GM21723 (cell line): ENCODE measurements at regions not wholly inside any gene's neighbourhood (a gene's known extent, or its start where the extent isn't known, plus 50 kb on each side); places are given as distances from the start of the nearest gene placed in this dataset.

Source experiments
- ATAC-seq: cut with Tn5 transposase; IDR thresholded peaks from one replicate; pipeline ENCODE4 v1.9.1; 2021; ENCODE audit warnings: mild to moderate bottlenecking, moderate library complexity; ENCODE audit not compliant: unreplicated experiment

DNA sequence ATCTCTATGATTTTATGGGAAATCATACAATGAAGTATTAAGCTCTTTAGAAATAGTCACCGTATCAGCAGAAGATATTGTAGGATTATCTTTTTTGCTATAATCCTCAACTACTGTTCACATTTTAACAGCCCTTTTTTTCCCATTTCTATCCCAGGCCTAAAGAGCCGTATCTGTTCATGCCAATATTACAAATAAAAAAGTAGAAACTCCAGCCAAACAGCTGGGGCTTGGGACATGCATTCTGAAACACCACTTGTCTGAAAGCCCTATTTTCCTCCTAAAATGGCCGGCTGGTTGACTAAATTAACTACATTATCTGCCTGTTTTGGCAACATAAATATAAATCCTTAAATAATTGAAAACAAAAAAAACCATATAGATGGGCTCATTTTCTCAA, 477.8 kb downstream of the CDH2 start:
- no peak for ATAC-seq

DNA sequence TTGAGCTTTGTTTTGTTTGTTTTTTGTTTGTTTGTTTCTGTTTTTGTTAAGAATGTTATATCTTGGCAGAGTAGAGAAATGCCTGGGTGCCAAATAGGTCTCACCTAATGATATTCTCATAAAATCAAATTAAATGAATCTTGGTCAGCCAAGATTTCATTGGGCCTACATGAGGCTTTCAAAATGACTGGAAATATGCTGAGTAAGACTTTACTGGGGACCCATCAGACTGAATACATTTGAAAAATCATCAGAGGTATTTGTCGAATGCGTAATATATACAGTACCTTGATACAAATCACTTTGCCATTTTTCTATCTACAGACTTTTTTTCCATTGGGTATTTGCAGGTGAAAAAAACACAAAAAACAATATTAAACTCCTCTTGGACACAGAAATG, 480.8 kb downstream of the CDH2 start:
- ATAC-seq, result no peak

DNA sequence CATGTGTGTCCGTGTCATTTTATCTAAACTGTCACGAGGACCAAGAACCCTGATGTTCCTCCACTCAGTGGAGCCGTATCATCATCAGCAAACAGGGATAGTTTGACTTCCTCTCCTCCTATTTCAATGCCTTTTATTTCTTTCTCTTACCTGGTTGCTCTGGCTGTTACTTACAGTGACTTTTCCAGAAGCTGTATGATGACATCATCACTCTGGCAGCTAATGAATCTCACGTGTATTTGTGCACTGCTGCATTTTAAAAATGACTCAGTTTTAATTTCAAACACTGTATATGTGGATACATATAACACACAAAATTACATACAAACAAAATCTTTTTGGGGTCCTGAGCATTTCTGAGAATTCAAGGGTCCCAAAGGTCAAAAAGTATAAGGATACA, 481.4 kb downstream of the CDH2 start:
- no peak for ATAC-seq

DNA sequence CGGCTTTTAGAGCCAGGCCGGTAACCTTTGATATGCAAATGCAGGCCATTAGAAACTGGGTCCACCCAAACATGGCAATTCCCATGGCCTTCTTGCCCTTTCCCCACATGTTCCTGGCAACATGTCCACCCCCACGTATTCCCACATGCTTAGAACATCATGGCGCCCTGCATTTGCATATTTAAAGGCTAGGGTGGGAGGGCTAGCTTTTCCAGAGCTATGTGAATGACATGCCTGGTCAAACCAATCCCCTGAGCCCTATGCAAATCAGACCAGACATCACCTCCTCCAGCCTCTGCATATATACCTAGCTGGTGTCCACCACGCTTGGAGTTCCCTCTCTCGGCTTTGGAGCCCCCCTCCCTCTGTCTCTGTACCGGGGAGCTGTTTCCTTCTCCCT, 481.9 kb downstream of the CDH2 start:
- no peak for ATAC-seq

DNA sequence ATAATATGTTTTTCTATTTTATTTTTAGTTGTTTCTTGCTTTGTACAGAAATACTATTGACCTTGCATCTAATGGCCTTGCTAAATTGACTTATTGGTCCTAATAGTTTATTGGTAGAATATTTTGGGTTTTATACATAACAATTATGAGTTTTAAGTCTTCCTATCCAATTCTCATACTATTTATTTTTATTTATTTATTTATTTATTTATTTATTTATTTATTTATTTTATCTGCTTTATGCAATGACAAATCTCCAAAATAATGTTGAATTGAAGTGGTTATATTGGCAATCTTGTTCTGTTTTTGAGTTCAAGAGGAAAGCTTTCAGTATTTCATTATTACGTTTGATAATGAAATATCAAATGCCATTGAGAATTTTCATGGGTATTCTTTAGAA, 488.3 kb downstream of the CDH2 start:
- ATAC-seq, result no peak

DNA sequence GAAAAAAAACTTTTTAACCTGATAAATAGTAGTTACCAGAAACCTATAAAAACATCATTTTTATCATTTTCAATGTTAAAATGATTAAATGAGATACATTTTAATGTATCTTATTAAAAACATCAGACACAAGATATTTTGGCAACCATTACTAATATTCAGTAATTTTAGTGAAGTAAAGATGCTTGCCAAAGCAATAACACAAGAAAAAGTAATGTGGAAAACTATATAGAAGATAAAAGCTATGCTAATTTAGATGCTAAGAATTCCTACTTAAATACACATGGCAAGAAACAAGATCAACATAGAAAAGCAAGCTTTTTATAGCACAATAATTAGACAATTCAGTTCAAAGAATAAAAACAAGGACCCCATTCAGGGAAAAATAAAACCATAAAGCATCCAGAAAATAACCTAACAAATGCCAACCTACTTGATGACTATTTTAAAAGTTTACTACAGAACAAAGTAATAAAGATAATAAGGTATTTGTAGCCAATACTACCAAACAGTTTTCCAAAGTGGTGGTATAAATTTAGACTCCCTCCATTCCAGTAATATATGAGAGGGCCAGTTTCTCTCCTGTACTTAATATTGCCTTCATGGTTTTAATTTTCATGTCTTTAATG, 489.5 kb downstream of the CDH2 start:
- ATAC-seq, result no peak

DNA sequence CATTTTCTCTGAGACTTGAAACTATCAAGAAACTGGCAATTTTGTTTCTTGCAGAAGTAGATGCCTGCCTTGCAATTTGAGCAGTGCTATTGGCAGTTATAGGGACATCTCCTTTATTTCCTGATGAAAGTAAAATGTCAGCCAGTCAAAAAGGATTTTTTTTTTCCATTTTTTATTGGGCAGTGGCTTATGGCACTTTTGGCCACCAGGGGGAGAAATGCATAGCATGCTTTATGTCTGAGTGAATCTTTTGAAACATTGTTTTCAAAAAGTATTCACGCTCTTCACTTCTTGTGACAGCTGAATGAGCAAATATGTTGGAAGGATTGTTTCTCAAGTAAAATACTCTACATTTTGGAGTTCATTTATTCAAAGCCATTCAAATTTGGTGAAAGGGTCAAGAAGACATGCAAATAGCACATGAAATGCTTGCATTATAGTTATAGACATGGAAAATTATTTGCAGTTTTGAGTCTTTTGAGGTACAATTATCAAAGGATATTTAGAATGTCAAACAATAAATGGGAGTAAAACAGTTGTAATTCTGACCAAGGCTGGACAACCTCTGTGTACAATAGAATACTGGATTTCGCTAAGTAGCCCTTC, 491.0 kb downstream of the CDH2 start:
- no peak for ATAC-seq

DNA sequence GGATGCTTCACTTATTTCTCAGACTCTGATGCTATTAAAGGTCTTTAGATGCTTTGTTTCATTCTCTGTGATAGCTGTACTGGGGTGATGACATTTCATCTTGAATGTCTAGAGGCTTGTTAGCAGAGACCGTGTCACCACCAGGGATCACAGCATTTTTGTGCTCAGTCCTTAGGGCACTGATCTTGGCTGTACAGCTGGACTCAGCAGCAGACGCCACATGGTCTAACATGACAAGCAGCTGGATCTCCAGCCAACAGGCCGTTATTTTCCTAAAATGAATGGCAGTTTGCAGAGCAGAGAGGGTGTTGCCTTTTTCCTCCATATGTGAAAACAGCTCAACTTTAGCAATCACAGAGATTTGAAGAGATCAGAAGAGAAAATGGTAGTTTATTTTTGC, 491.8 kb downstream of the CDH2 start:
- ATAC-seq, result no peak

DNA sequence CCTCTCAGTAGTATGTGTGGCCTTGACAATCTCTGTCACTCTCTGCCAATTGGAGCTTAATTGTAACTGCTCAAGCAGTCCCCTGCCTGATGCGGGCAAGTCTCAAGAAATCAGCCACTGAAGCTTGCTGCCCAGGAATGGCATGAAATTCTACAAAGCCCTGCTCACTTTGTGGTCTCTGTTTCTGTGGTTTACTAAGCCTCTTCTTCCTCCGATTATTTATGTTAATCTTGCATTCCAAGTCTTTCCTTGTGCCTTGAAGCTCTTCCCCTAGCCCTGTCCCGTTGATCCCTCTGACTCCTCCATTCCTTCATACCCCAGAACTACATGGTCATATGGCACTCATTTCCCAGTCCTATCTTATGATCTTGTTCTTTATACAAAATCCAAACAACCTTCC, 489.3 kb upstream of the CHST9 start:
- no peak for ATAC-seq

DNA sequence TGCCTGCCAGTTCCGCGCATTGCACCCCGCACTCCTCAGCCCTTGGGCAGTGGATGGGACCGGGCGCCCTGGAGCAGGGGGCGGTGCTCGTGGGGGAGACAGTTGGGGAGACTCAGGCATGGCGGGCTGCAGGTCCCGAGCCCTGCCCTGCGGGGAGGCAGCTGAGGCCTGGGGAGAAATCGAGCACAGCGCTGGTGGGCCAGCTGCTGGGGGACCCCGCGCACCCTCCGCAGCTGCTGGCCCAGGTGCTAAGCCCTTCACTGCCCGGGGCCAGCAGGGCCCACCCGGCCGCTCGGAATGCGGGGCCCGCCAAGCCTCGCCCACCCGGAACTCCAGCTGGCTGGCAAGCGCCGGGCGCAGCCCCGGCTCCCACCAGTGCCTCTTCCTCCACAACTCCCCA, 488.8 kb upstream of the CHST9 start:
- no peak for ATAC-seq

DNA sequence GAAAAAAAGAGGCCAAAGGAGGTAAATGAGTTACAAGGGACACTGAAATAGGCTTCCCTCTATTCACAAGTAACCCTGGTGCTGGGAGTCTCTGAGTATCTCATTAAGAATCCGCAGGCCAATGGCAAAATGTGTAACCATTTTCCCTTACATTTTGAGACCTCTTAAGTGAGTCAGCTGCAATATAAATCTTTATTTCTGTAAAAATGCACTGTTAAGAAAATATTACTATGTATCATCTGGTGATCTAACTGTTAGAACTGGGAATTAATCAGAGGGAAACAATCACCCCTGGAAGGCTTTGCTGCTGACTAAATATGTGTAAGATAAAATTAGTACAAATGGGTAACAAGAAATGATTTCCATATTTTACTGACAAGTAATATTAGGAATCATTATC, 483.1 kb upstream of the CHST9 start:
- no peak for ATAC-seq

DNA sequence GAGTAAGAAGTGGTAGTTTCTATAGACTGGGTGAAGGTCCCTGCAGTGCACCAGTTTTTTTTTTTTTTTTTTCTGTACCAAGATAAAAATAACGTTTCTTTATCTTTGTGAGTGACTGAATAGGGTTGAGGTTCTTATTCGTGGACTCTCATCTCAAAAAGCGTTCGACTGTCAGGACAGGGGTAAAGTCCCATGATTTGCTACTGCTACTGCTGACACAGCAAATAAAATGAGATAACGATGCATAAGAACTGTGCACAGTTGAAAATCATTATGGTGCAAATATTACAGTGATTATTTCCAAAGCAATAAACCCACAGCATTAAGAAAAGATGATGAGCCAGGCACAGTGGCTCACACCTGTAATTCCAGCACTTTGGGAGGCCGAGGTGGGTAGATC, 482.0 kb upstream of the CHST9 start:
- no peak for ATAC-seq

DNA sequence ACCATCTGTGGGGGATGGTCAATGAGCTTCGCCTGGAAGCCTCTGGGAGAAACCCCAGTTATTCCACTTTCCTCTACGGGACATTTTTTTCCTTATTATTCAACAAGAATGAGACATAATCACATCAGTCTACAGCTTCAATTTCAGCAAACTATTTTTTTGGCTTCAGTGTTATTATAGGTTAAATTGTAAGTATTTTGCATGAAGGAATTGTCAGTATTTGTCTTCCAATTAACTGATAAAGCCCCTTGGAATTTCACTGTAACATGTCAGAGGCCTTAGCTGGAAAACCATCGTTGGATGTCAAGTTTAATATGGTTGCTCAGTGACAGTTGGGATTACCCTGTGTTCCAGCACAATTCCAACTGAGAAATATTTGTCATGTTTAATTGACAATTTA, 480.9 kb upstream of the CHST9 start:
- no peak for ATAC-seq

DNA sequence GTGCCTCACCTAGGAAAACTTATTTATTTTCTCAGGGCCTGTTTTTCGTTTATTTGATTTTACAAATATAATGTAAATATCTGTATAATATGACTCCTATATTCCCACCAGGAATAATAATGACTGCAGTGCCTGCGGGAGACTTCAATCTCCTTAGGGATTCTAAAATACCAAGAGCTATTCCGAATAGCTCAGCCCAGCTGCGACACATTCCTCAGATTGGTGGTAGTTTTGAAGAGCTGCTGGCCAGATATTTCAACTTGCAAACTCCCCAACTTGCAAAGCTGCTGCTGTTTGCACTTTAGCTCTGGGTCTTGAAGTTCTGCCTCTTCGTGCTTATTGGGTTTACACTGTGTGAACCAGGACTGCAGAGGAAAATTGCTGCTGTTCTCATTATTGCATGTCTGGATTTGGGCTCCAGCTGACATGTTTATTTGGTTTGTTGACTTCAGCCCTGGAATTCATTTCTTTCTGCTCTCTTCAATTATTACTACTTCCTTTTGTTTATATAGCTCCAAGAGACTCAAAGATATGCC, 480.2 kb upstream of the CHST9 start:
- no peak for ATAC-seq

DNA sequence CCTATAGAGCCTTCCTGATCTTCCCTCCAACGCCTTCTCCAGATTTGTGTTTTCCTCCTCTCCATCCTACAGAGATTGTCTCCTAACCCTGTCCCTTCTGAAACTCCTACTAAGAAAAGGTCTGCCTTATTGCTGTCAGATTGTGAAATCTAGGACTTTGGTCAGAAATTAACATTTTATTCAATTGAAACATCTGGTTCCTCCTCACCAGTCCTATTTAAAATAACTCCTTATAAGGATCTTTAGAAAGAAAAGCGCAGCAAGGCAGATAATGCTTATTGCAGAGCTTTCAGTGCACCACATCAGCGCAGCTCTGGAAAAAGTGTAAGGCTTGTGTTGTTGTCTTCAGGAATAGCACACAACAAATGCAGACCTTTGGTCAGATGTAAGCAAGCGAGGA, 477.8 kb upstream of the CHST9 start:
- ATAC-seq, result no peak

DNA sequence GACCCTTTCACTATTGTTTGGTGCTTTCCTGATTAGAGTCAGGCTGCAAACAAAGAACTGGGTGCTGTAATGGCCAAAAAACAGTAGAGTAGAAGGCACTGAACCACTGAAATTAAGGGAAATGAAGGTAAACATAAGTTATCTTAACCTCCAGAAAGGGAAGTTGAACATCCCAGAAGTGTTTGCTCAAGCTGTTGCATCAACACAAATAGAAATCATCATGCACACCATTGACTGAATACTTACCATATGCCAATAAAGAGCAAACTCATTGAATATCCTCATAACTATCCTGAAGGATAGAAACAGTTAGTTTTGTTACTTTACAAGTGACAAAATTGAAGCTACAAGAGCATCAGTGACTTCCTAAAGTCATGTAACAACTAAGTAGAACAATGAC, 477.4 kb upstream of the CHST9 start:
- no peak for ATAC-seq

DNA sequence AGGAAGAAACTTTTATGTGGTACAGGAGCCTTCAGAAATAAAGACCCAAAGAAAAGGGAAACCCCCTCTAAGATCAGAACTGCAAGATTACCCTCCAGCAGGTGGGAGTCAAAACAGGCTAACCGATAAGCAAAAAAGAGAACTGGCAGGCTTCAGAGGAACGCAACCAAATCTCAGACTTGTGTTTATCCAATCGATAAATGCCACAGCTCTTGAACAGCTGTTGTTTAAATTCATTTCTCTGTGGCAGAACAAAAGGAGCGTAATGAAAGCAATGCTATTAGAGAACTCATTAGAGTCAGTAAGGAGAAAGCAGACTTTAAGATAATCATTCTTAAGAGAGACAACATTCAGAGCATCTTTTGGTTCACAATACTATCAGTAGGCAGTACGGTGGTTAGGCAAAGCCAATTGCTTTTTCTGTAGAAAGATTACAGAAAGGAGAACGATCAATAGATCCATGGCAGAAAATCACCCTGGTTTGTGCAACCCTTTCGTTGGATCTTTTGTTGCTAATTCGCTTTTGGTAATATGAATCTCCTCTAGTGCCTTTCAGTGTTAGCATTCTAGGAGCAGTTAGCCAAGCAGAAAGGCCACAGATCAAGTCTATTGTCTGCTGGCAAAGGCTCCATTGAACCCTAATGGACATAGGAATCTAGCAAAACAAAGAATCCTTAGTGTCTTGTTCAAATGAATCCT, 476.4 kb upstream of the CHST9 start:
- no peak for ATAC-seq

DNA sequence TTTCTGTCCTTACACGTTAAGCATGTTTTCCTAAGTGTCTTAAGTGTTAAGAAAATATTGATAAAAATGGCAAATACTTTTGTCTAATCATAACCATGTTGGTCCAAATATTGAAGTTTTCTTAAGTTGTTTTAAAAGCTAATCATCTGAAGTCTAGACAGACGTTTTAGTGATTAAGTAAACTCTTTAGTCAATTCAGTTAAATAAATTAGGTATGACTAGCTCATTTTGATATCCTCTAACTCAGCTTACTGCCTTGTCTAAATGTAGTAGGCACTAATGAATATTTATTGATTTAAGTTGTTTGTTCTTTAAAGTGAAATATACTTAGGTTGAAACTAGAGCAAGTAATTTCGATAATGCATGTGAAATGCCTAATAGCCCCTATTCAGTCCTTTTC, 471.8 kb upstream of the CHST9 start:
- no peak for ATAC-seq

DNA sequence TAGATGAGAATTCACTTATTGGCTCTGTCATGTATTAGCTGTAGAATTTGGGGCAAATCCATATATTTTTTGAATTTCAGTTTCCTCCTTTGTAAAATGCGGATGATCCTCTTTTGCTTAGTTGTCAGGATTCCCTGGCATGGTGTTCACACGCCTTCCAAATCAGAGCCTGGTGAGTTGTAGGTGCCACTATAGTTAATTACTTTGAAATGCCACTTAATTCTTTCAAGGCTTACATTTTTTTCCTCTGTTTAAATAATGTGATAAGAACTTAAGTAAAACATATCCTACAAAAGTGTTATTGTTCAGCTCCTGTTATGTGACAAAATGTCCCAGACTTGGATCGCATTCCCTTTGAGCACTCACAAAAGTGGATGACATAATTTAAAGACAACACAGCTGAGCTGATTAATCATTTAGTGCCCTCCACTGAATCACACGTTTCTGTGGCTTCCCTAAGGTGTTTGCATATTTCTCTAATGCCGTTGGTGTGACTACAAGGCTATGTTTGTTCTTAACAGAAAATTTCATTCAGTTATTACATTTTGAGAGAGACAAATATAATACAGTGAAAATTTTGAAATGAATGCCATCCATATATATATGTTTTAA, 471.2 kb upstream of the CHST9 start:
- ATAC-seq, result no peak

DNA sequence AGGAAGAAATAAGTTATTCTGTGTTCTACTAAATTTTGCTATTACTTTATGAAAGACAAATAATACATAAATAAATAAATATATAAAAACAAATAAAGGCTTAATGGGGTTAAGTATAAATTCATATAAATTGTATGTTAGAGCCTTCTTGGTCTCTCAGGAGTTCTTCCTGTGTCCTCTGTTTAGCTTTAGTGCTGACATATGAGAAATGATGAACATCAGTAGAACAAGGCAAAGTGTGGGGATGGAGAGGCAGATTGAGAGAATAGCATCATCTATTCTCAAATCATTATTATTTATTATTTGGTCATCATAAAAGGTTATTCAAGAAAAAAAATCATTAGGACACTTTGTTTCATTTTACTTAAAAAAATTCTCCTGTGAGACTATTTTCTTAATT, 468.1 kb upstream of the CHST9 start:
- no peak for ATAC-seq

DNA sequence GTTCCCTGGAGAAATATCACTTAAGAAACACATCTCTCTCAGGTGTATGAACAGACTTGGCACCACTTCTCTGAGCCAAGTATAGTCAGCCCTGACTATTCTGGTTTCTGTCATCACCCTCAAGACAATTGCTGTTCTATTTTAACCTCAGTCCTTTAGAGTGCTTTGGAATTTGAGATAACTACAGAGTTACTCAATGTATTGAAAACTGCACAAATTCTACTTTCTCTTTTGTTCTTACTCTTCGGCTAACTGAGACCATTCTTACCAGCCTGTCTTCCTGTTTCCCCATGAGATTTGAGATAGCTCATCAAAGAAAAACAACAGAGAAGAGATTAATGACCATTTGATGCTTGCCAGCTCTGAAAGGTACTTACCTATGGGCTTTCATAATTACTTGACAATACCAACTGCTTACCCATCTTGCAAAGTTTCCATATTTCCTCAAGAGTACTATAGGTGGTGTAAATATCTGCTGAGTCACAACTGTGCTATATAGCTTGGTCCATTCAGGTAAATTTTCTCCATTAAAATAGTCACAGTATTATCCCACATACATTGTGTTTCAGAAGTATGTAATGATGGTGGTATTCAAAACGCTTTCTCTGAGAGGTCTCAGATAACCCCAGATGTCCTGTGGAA, 467.5 kb upstream of the CHST9 start:
- no peak for ATAC-seq
